H1 (cell line): ENCODE measurements at regions not wholly inside any gene's neighbourhood (a gene's known extent, or its start where the extent isn't known, plus 50 kb on each side); places are given as distances from the start of the nearest gene placed in this dataset.

Experiments used
- CTCF ChIA-PET: fragments of 300-600 bp; sonication (Branson Sonifier 250); formaldehyde crosslinking; loops from one replicate; lab custom pipeline; 2021; ENCODE audit not compliant: partially characterized antibody; lab: Charles Lee
- POLR2A ChIA-PET: fragments of 300-600 bp; sonication (Branson Sonifier 250); formaldehyde crosslinking; loops from one replicate; lab custom pipeline; 2021; ENCODE audit warnings: inconsistent platforms; ENCODE audit not compliant: partially characterized antibody; lab: Charles Lee
- DNase-seq, 2 experiments: peaks; one replicate each; pipeline versions ENCODE4 v3.0.0 to v3.0.0-alpha.2; 2010 to 2022; ENCODE audit warnings: low spot score in 2 of 2, low read depth in 1 of 2, mixed read lengths in 1 of 2
- FAIRE-seq: peaks from 2 replicates; lab custom pipeline; 2011; peaks lifted over from hg19 to GRCh38; lab: Jason Lieb, UNC
- H2AFZ ChIP-seq: 2 replicates; pipeline ENCODE4 v1.8.1; 2012; ENCODE audit warnings: low read length, inconsistent platforms
- H2AK5ac ChIP-seq: 2 replicates; pipeline ENCODE4 v1.6.1; 2013; ENCODE audit warnings: low read depth, low read length
- H2BK120ac ChIP-seq: replicated peaks from 2 replicates; pipeline ENCODE3; 2013; ENCODE audit warnings: low read depth, low read length, inconsistent platforms
- H2BK12ac ChIP-seq: 2 replicates; pipeline ENCODE4 v1.6.1; 2013; ENCODE audit warnings: low read depth, low read length
- H2BK15ac ChIP-seq: 2 replicates; pipeline ENCODE4 v1.6.1; 2013; ENCODE audit warnings: low read length
- H2BK20ac ChIP-seq: 2 replicates; pipeline ENCODE4 v1.6.1; 2013; ENCODE audit warnings: low read length
- H2BK5ac ChIP-seq: 2 replicates; pipeline ENCODE4 v1.6.1; 2013; ENCODE audit warnings: low read depth, low read length
- H3K14ac ChIP-seq: 2 replicates; pipeline ENCODE4 v1.6.1; 2013; ENCODE audit warnings: inconsistent platforms; ENCODE audit not compliant: insufficient read length
- H3K18ac ChIP-seq: 2 replicates; pipeline ENCODE4 v1.6.1; 2013; ENCODE audit warnings: low read length; ENCODE audit errors: extremely low read depth
- H3K23ac ChIP-seq: 2 replicates; pipeline ENCODE4 v1.6.1; 2013; ENCODE audit warnings: inconsistent platforms; ENCODE audit not compliant: insufficient read length
- H3K23me2 ChIP-seq: 2 replicates; pipeline ENCODE4 v1.6.1; 2013; ENCODE audit warnings: low read depth, low read length
- H3K27ac ChIP-seq: 2 replicates; pipeline ENCODE4 v1.6.1; 2011; ENCODE audit warnings: low read depth, low read length, inconsistent platforms
- H3K27me3 ChIP-seq, 4 experiments: replicated peaks in 1 of 4; 1 replicate in 1 of 4; 2 replicates in 3 of 4; pipeline versions ENCODE4 v1.6.1 to v1.8.1; 2011 to 2013; ENCODE audit warnings: low read length in 3 of 4, mild to moderate bottlenecking in 3 of 4, inconsistent platforms in 2 of 4, mixed read lengths in 2 of 4, moderate library complexity in 1 of 4; ENCODE audit not compliant: control insufficient read depth in 3 of 4, insufficient read depth in 3 of 4; ENCODE audit errors: extremely low read depth in 1 of 4
- H3K36me3 ChIP-seq, 4 experiments: 2 replicates each; pipeline versions ENCODE4 v1.6.1 to v1.8.1; 2011 to 2013; ENCODE audit warnings: mild to moderate bottlenecking in 4 of 4, low read length in 3 of 4, moderate library complexity in 2 of 4, control low read depth in 1 of 4, inconsistent platforms in 1 of 4; ENCODE audit not compliant: insufficient read depth in 4 of 4, control insufficient read depth in 2 of 4
- H3K4ac ChIP-seq: replicated peaks from 2 replicates; pipeline ENCODE3; 2013; ENCODE audit warnings: low read length, low read depth, mixed read lengths, inconsistent platforms; ENCODE audit not compliant: insufficient read length
- H3K4me1 ChIP-seq, 4 experiments: replicated peaks in 1 of 4; 1 replicate in 1 of 4; 2 replicates in 3 of 4; pipeline versions ENCODE4 v1.6.1 to v1.8.1; 2011 to 2013; ENCODE audit warnings: low read length in 3 of 4, inconsistent platforms in 2 of 4, mixed read lengths in 1 of 4; ENCODE audit not compliant: insufficient read depth in 4 of 4, control insufficient read depth in 3 of 4
- H3K4me2 ChIP-seq, 2 experiments: 2 replicates each; pipeline versions ENCODE4 v1.6.1 to v1.8.1; 2011 to 2013; ENCODE audit warnings: low read depth in 2 of 2, low read length in 2 of 2, control low read depth in 1 of 2, inconsistent platforms in 1 of 2, mild to moderate bottlenecking in 1 of 2; ENCODE audit not compliant: insufficient read depth in 1 of 2
- H3K4me3 ChIP-seq, 4 experiments: fragments of 200-600, 300-600 bp in 1 of 4; sonication (generic), shearing (Covaris generic), sonication (Bioruptor Twin) in 1 of 4; 2 replicates each; pipeline versions ENCODE4 v1.5.1 to v1.8.1; 2011 to 2016; ENCODE audit warnings: low read length in 4 of 4, low read depth in 3 of 4, control low read depth in 2 of 4, inconsistent platforms in 2 of 4, mild to moderate bottlenecking in 2 of 4, mixed read lengths in 1 of 4, moderate library complexity in 1 of 4; ENCODE audit not compliant: insufficient read depth in 2 of 4; ENCODE audit errors: extremely low read depth in 1 of 4
- H3K56ac ChIP-seq: replicated peaks from 2 replicates; pipeline ENCODE3; 2013; ENCODE audit warnings: low read depth, mild to moderate bottlenecking, mixed read lengths, low read length, inconsistent platforms; ENCODE audit not compliant: insufficient read length
- H3K79me1 ChIP-seq: 2 replicates; pipeline ENCODE4 v1.6.1; 2013; ENCODE audit warnings: low read depth, low read length, control low read depth
- H3K79me2 ChIP-seq, 2 experiments: 2 replicates each; pipeline versions ENCODE4 v1.6.1 to v1.8.1; 2012 to 2013; ENCODE audit warnings: low read length in 2 of 2, mild to moderate bottlenecking in 2 of 2, inconsistent platforms in 1 of 2; ENCODE audit not compliant: insufficient read depth in 2 of 2, control insufficient read depth in 1 of 2
- H3K9ac ChIP-seq, 4 experiments: replicated peaks in 1 of 4; 1 replicate in 1 of 4; 2 replicates in 3 of 4; pipeline versions ENCODE4 v1.6.1 to v1.8.1; 2011 to 2013; ENCODE audit warnings: low read depth in 3 of 4, low read length in 3 of 4, control low read depth in 2 of 4, mild to moderate bottlenecking in 2 of 4, moderate library complexity in 2 of 4, inconsistent platforms in 1 of 4; ENCODE audit errors: extremely low read depth in 1 of 4
- H3K9me3 ChIP-seq, 2 experiments: 2 replicates each; pipeline versions ENCODE4 v1.6.1 to v1.8.1; 2012 to 2013; ENCODE audit warnings: mild to moderate bottlenecking in 2 of 2, moderate library complexity in 2 of 2, control low read depth in 1 of 2, inconsistent platforms in 1 of 2, low read depth in 1 of 2, low read length in 1 of 2, mixed read lengths in 1 of 2; ENCODE audit not compliant: insufficient read depth in 2 of 2
- H4K20me1 ChIP-seq, 2 experiments: replicated peaks in 1 of 2; 2 replicates each; pipeline versions ENCODE3 to v1.8.1; 2011 to 2013; ENCODE audit warnings: inconsistent platforms in 2 of 2, low read length in 2 of 2, mild to moderate bottlenecking in 1 of 2; ENCODE audit not compliant: insufficient read depth in 2 of 2, control insufficient read depth in 1 of 2
- H4K5ac ChIP-seq: 2 replicates; pipeline ENCODE4 v1.6.1; 2013; ENCODE audit warnings: low read length, low read depth, mixed read lengths, inconsistent platforms; ENCODE audit not compliant: insufficient read length
- H4K8ac ChIP-seq: 2 replicates; pipeline ENCODE4 v1.8.0; 2013; ENCODE audit warnings: mild to moderate bottlenecking, moderate library complexity, low read length, inconsistent platforms; ENCODE audit not compliant: insufficient read depth; ENCODE audit errors: extremely low read depth
- H4K91ac ChIP-seq: replicated peaks from 2 replicates; pipeline ENCODE3; 2013; ENCODE audit warnings: low read length, mixed read lengths, inconsistent platforms; ENCODE audit not compliant: insufficient read length
- CEBPB ChIP-seq: IDR thresholded peaks from 2 replicates; pipeline ENCODE4 v1.6.1; 2012; ENCODE audit warnings: low read depth, low read length
- CHD1 ChIP-seq: IDR thresholded peaks from 2 replicates; pipeline ENCODE4 v1.6.1; 2012; ENCODE audit warnings: low read depth, low read length, improper control_type of control experiment
- GABPA ChIP-seq: IDR thresholded peaks from 2 replicates; pipeline ENCODE4 v1.6.1; 2011; ENCODE audit warnings: mild to moderate bottlenecking, low read length, moderate library complexity, borderline replicate concordance; ENCODE audit not compliant: insufficient read depth
- MAX ChIP-seq: IDR thresholded peaks from 2 replicates; pipeline ENCODE4 v1.6.1; 2012; ENCODE audit warnings: inconsistent platforms
- POLR2AphosphoS5 ChIP-seq: IDR thresholded peaks from 2 replicates; pipeline ENCODE4 v1.6.1; 2011; ENCODE audit warnings: low read depth, low read length
- RAD21 ChIP-seq, 2 experiments: IDR thresholded peaks in 1 of 2; conservative IDR thresholded peaks in 1 of 2; 2 replicates each; pipeline ENCODE4 v1.6.1; 2011; ENCODE audit warnings: low read depth in 2 of 2, low read length in 2 of 2, improper control_type of control experiment in 1 of 2, inconsistent platforms in 1 of 2, mild to moderate bottlenecking in 1 of 2, moderate library complexity in 1 of 2
- SP2 ChIP-seq: IDR thresholded peaks from 2 replicates; pipeline ENCODE4 v1.6.1; 2012; ENCODE audit warnings: mild to moderate bottlenecking, low read length, inconsistent platforms
- SRF ChIP-seq: IDR thresholded peaks from 2 replicates; pipeline ENCODE4 v1.6.1; 2011; ENCODE audit warnings: mild to moderate bottlenecking, low read depth, low read length, moderate library complexity
- WGBS, 2 experiments: shearing (Covaris generic) in 1 of 2; methylation state at CpG; one replicate each; pipeline versions ENCODE4 v1.1.6 to v1.1.7; 2013 to 2015; ENCODE audit warnings: low lambda C conversion rate in 2 of 2, mixed read lengths in 2 of 2, inconsistent platforms in 1 of 2, low coverage in 1 of 2, missing lambda C conversion rate in 1 of 2; ENCODE audit not compliant: insufficient replicate concordance in 2 of 2, insufficient coverage in 1 of 2, insufficient read length in 1 of 2; ENCODE audit errors: extremely low coverage in 1 of 2, missing lambda C conversion rate in 1 of 2; 5-methylcytosine and 5-hydroxymethylcytosine counted together

- Histone ChIP-seq H3K9ac (no peak overlapping the region), H3K4ac (no peak overlapping the region), H3K23me2 (no peaks in the 10 kb centered on the region), H3K4me2 (no peak overlapping the region), H4K20me1 (no peaks in the 10 kb centered on the region), H3K14ac (no peak overlapping the region), H3K23ac (no peak overlapping the region), H4K8ac (no peak overlapping the region), H3K9me3 (no peaks in the 10 kb centered on the region), H2BK5ac (no peak overlapping the region), H3K79me2 (no peaks in the 10 kb centered on the region), H2AK5ac (no peak overlapping the region), H2BK15ac (no peak overlapping the region), H2BK12ac (no peak overlapping the region), H3K36me3 (no peaks in the 10 kb centered on the region), H3K4me1 (peaks cover 0 to 3% (median 0%) of the 10 kb centered on the region in 4 experiments; a peak in 1 of 7 replicates), H2BK120ac (no peak overlapping the region)
- POLR2A ChIA-PET: no interaction called here
- no peak for FAIRE-seq
- TF ChIP-seq CEBPB (no peak), MAX (no peak), CHD1 (no peak), GABPA (no peak), SRF (no peak), SP2 (no peak), RAD21 (IDR thresholded peaks at IDR 0.05 in 1 of 2, conservative IDR thresholded peaks at IDR 0.05 in 1 of 2; ENCODE audit: low read depth in 2 of 2, low read length in 2 of 2) (no peak), POLR2AphosphoS5 (no peak)
- TF ChIP-seq, all 59 proteins: peak for 0
- Histone ChIP-seq H2AFZ (no peak overlapping the region), H3K27me3 (no peaks in the 10 kb centered on the region), H4K91ac (no peak overlapping the region), H2BK20ac (no peak overlapping the region), H3K4me3 (no peak overlapping the region), H3K56ac (no peak overlapping the region), H3K18ac (no peak overlapping the region), H3K79me1 (no peaks in the 10 kb centered on the region), H4K5ac (no peak overlapping the region), H3K27ac (no peak overlapping the region)
- DNase-seq: no peak
- WGBS, 2 experiments: 82% methylated on average over 2 of the region's 2 CpGs; no CpG with 5 or more reads in 1 of the 2 experiments
- CTCF ChIA-PET: no interaction called here
Measured at GRCh38 chr14:34177466-34177865, 226.6 kb upstream of the EGLN3 start.
